ENCODE measurements at regions not wholly inside any gene's neighbourhood (a gene's known extent, or its start where the extent isn't known, plus 50 kb on each side); places are given as distances from the start of the nearest gene placed in this dataset.

DNA sequence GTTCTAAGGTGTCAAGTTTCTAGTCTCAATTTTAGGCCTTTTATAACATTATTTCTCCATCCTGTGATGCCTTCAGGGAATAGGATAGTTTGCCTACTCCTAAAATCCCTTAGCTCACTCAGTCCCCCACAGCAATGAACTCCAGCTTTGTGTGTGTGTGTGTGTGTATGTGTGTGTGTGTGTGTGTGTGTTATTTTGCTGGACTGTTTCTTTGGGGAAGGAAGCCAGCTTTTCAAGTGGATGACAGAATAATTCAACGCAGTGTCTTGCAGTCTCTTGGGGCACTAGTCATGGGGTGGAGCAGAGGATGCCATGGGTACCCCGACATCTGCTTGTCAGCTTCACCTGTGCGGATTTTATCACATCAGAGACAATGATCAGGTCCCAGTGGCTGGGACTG lies 262.8 kb upstream of the DAPK1 start:
- no peak for FAIRE-seq
- CTCF ChIA-PET = interaction anchor here (0.8 to 1.4 kb wide), 2 partner anchors 14 to 801 kb away, joined by 3 read pairs; no protein-coding TSS in a partner anchor
- dilution Hi-C loops (cut with MboI; ENCODE audit: extremely low pct_ligation_motif_present, low sequenced_read_pairs) = no loop called here

More for the DNA sequence above, 262.8 kb upstream of the DAPK1 start:
- H3K79me2 ChIP-seq (ENCODE audit: control insufficient read depth, insufficient read depth, low read length) = no peaks in the 10 kb centered on the region
- H3K4me1 ChIP-seq (ENCODE audit: control insufficient read depth, extremely low read depth, insufficient read depth, low read length) = no peaks in the 10 kb centered on the region
- H3K27me3 ChIP-seq (ENCODE audit: control insufficient read depth in 2 of 2, insufficient read depth in 2 of 2, low read length in 2 of 2) = no peaks in the 10 kb centered on the region
- H3K9me1 ChIP-seq (replicated peaks; ENCODE audit: control insufficient read depth, extremely low read depth, insufficient read depth, low read length) = no peaks in the 10 kb centered on the region
- no TSS peak for BruUV-seq (replicated peaks)
- POLR2A ChIA-PET = no interaction called here
- H3K9ac ChIP-seq (replicated peaks; ENCODE audit: extremely low read depth, insufficient read depth, low read length) = no peak overlapping the region
- H2AFZ ChIP-seq (ENCODE audit: low read depth, low read length) = no peak overlapping the region
- H3K27ac ChIP-seq (ENCODE audit: insufficient read depth, low read depth, low read length) = no peak overlapping the region
- intact Hi-C loops (cut with micrococcal nuclease) = no loop called here
- no peaks in the 10 kb centered on the region for H4K20me1 ChIP-seq (replicated peaks; ENCODE audit: control insufficient read depth, extremely low read depth, insufficient read depth, low read length)
- no peak overlapping the region for H3K4me2 ChIP-seq (ENCODE audit: insufficient read depth, low read length)
- DNase-seq (ENCODE audit: low read depth, low spot score) = no peak
- TF ChIP-seq FOS (IDR thresholded peaks at IDR 0.05; ENCODE audit: borderline replicate concordance, insufficient read depth, low read length) (no peak), EZH2 (IDR thresholded peaks at IDR 0.05; ENCODE audit: borderline replicate concordance, low read depth, low read length, severe bottlenecking) (no peak), MYC (IDR thresholded peaks at IDR 0.05; ENCODE audit: low read depth, low read length) (no peak), CTCF (IDR thresholded peaks at IDR 0.05; ENCODE audit: extremely low read depth in 1 of 2, insufficient read depth in 1 of 2, low read depth in 1 of 2, low read length in 2 of 2) (no peak)
- TF ChIP-seq, protein P1, sequence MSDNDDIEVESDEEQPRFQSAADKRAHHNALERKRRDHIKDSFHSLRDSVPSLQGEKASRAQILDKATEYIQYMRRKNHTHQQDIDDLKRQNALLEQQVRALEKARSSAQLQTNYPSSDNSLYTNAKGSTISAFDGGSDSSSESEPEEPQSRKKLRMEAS (IDR thresholded peaks at IDR 0.05; ENCODE audit: insufficient read depth, insufficient read length) = no peak
- H3K9me3 ChIP-seq (replicated peaks; ENCODE audit: control insufficient read depth, insufficient read depth, low read length) = no peaks in the 10 kb centered on the region
- H3K4me3 ChIP-seq (replicated peaks in 1 of 3; ENCODE audit: insufficient read depth in 1 of 3, low read depth in 1 of 3, low read length in 3 of 3) = no peak overlapping the region
- H3K36me3 ChIP-seq (ENCODE audit: control insufficient read depth in 2 of 2, extremely low read depth in 1 of 2, insufficient read depth in 2 of 2, low read length in 2 of 2) = no peaks in the 10 kb centered on the region

All from endothelial cell of umbilical vein (primary cell).